Right ventricle myocardium inferior (tissue), 1 donor: ENCODE measurements at regions not wholly inside any gene's neighbourhood (a gene's known extent, or its start where the extent isn't known, plus 50 kb on each side); places are given as distances from the start of the nearest gene placed in this dataset.

Experiments used
- ATAC-seq: fragments of 200-7000 bp; cut with Tn5 transposase; one replicate; pipeline ENCODE4 v1.9.1; 2020; ENCODE audit warnings: mild to moderate bottlenecking, moderate library complexity
- DNase-seq: peaks from one replicate; pipeline ENCODE4 v3.0.0; 2021; ENCODE audit errors: missing footprints
- intact Hi-C: fragments of 100-400 bp; cut with DNase I; formaldehyde crosslinking; loops from one replicate; pipeline ENCODE4 v1.11.0; 2022
- donor health status: DM: no; HTN: yes; CAD: no; lungs with severe emphysema.

GRCh38 chr7:119123326-119123725, 898.8 kb downstream of the ANKRD7 start:
- intact Hi-C loops, result no loop called here

DNA sequence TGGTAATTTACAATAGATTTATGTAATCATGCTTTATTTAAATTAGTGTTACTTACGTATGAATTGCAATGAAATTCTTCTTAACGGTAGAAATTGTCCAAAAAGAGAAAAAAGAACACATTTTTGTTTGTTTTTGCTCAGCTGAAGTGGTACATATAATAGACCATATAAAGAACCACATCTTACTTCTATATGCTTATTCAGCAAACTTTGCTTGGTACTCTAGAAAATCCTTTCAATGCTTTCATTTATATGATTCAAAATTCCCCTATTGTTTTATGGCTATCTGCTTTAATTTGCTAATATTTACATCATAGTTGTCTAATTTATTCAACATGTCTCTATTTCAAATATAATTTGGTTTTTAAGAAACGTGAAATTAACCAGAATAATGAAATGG, 903.2 kb downstream of the ANKRD7 start:
- ATAC-seq (no peak), DNase-seq (no peak)
- intact Hi-C loops, result no loop called here

More at GRCh38 chr7:119123326-119123725, 898.8 kb downstream of the ANKRD7 start:
- DNase-seq (no peak), ATAC-seq (no peak)

GRCh38 chr7:119132436-119132835, 907.9 kb downstream of the ANKRD7 start:
- DNase-seq, result no peak
- no peak for ATAC-seq
- intact Hi-C loops, result no loop called here

DNA sequence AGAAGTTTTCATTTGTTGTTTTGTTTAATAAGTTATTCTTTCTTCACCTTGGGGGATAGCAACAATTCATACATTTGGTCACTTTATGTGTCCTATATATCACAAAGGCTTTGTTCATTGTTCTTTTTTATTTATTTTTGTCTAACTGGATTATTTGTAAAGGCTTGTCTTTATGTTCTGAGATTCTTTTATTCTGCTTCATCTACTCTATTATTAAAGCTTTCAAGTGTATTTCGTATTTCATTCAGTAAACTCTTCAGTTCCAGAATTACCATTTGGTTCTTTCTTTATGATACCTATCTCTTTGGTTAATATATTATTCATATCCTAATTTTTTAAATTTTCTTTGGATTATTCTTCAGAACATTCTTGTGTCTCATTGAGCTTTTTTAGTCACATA, 942.9 kb downstream of the ANKRD7 start:
- intact Hi-C loops, result no loop called here
- ATAC-seq, result no peak
- no peak for DNase-seq

DNA sequence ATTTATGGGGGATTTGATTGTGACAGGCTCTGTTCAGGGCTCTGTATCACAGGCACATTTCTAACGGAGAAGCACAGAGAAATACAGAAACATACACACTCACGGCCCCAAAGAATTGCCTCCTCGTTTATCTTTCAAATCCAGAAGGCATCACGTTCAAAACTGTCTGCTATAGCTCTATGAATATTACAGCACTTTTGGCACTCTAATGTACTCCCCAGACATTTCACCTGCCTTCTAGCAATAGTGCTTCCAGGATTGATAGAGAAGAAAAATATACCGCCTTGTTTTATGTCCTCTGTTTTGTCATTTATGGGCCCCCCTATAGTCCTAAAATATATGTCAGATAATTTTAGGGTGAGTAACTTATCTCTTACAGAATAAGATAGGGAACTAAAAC, 947.5 kb downstream of the ANKRD7 start:
- intact Hi-C loops, result no loop called here
- ATAC-seq (no peak), DNase-seq (no peak)

- ATAC-seq (no peak), DNase-seq (no peak)
- intact Hi-C loops, result loop anchor here (5.0 kb wide), 1 partner anchor 259 kb away; no protein-coding TSS in a partner anchor
These were observed 951.6 kb downstream of the ANKRD7 start for GRCh38 chr7:119175911-119176627.

GRCh38 chr7:119177863-119178262, 953.4 kb downstream of the ANKRD7 start:
- DNase-seq (no peak), ATAC-seq (no peak)
- intact Hi-C loops, result loop anchor here (5.0 kb wide), 1 partner anchor 261 kb away; no protein-coding TSS in a partner anchor

DNA sequence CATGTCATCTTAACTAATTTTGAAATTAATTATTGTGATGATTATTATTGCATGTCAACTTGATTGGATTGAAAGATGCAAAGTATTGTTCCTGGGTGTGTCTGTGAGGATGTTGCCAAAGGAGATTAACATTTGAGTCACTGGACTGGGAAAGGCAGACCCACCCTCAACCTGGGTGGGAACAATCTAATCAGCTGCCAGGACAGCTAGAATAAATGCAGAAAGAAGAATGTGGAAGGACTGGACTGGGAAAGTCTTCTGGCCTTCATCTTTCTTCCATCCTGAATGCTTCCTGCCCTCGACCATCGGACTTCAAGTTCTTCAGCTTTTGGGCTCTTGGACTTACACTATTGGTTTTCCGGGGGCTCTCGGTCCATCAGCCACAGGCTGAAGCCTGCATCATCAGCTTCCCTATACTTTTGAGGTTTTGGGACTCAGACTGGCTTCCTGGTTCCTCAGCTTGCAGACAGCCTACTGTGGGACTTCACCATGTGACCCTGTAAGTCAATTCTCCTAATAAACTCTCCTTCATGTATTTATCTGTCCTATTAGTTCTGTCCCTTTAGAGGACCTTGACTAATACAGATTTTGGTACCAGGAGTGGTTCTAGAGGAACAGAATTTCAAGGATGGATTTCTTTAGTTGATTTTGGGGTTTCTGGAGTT, 959.8 kb downstream of the ANKRD7 start:
- no peak for DNase-seq
- intact Hi-C loops, result no loop called here
- no peak for ATAC-seq

GRCh38 chr7:119196183-119196582, 971.7 kb downstream of the ANKRD7 start:
- DNase-seq (no peak), ATAC-seq (no peak)
- intact Hi-C loops, result no loop called here

GRCh38 chr7:119197172-119197876, 972.8 kb downstream of the ANKRD7 start:
- DNase-seq, result no peak
- ATAC-seq, result no peak
- intact Hi-C loops, result no loop called here

DNA sequence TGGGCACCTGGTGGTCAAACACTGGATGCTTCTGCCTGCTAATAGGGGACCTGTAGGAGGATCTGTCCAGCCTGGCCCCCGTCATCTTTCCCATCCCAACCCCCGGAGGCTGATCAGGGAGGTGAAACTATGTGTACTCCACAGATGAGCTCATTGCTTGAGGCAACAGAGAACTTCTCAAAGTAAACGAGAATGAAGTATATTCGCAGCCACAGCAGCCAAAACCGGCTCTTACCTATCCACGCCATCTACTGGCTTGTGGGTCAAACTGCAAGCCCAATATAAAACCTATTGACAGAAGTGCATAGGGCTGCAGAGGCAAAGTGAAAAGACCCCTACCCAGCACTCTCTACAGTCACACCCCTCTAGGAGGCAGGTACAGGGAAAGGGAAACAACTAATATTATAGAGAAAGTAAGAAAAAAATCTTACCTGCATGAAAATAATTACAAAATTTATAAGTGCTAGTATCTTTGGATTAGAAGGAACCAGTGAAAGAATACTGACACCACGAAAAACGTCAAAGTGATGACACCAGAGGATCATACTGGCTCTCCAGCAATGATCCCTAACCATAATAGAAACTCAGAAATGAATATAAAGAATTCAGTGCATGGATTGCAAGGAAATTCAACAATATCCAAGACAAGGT, 973.5 kb downstream of the ANKRD7 start:
- intact Hi-C loops, result no loop called here
- ATAC-seq (no peak), DNase-seq (no peak)

GRCh38 chr7:119219663-119220062, 995.2 kb downstream of the ANKRD7 start:
- intact Hi-C loops, result no loop called here
- DNase-seq, result no peak

GRCh38 chr7:119223930-119224329, 999.4 kb downstream of the ANKRD7 start:
- intact Hi-C loops, result no loop called here

More at GRCh38 chr7:119219663-119220062, 995.2 kb downstream of the ANKRD7 start:
- no peak for ATAC-seq

DNA sequence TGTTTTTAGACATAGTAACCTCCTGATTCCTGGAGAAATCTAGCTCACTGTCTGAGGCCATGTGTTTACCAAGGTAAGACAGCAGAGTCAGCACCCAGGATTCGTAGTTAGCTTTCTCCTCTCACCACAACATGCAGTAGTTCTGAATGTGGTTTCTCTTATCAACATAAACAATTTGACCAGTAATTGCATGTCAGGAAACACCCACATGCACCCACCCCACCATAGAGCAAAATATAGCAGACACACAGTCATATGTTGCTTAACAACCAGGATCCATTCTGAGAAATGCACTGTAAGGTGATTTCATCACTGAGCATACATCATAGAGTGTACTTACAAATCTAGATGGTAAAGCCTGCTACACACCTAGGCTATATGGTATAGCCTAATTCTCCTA, 1004.0 kb downstream of the ANKRD7 start:
- intact Hi-C loops, result no loop called here
- no peak for DNase-seq
- ATAC-seq, result no peak

More at GRCh38 chr7:119223930-119224329, 999.4 kb downstream of the ANKRD7 start:
- no peak for DNase-seq
- ATAC-seq, result no peak

DNA sequence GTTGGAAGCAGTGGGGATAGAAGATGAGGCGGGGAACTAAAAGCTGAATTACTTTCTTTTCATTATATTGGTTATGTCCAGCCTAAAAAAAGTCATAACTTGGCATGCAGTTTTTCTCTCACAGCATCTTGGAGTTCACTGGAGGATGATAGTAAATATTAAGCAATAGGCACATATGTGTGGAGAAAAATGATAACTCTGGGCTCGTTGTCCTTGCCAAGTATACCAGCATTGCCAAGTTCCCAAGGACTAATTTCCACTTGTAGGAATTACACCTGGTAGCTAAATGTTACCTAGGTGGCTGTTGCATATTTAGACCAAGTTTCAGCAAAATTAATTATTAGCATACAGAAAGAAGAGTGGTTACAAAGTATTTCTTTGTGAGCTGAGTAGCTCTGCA, 1007.6 kb downstream of the ANKRD7 start:
- intact Hi-C loops, result no loop called here

DNA sequence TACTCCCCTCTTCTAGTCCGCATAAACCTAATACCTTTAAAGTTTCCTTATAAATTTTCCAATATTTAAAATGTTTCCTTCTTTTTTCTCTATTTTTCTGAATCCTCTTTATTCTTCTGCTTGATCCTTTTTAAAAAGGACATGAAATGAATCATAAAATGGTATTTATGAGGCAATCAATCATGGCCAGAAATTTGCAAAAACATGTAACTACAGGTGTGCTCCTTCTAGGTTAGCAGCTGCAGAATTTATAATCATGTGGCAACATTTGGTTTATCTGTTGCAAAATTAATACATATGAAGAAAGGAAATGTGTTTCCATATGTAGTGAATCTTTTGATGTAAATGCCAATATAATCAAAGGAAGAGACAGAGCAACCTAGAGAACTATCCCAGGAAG, 1008.5 kb downstream of the ANKRD7 start:
- intact Hi-C loops, result no loop called here
- no peak for ATAC-seq
- no peak for DNase-seq

More for the DNA sequence above, 1007.6 kb downstream of the ANKRD7 start:
- ATAC-seq (no peak), DNase-seq (no peak)

- intact Hi-C loops, result no loop called here
- ATAC-seq (no peak), DNase-seq (no peak)
These were observed 1020.0 kb upstream of the KCND2 start for GRCh38 chr7:119252962-119253361.

DNA sequence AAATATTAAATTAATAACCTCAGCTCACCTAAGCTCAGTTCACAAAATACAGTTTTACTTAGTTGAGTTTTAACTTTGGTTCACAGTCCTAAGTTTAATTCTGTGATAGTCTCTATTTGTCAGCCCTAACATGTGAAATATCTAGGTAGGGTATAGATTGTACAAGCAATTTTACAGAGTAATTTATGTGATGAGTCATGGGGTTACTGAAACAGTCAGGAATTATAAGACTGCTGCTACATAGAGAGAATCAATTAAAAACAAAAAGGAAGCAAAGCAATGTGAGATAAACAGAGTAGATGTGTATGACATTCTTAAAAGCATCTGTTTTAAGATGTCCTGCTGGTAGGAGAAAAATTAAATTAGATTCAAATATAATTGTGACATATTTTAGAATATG, 1018.2 kb upstream of the KCND2 start:
- DNase-seq (no peak), ATAC-seq (no peak)
- intact Hi-C loops, result no loop called here

GRCh38 chr7:119256001-119256400, 1017.0 kb upstream of the KCND2 start:
- intact Hi-C loops, result no loop called here
- DNase-seq (no peak), ATAC-seq (no peak)
